CD14-positive monocyte (primary cell): ENCODE measurements at regions not wholly inside any gene's neighbourhood (a gene's known extent, or its start where the extent isn't known, plus 50 kb on each side); places are given as distances from the start of the nearest gene placed in this dataset.

Source experiments
- DNase-seq, 3 donors: peaks; one replicate each; pipeline ENCODE4 v3.0.0-alpha.2; 2011 to 2022
- H2AFZ ChIP-seq: 2 replicates; pipeline ENCODE4 v1.6.0; 2012; ENCODE audit warnings: mild to moderate bottlenecking, low read depth, low read length, inconsistent platforms; ENCODE audit not compliant: insufficient read depth, poor library complexity, severe bottlenecking
- H3K27ac ChIP-seq, 2 donors: 1 replicate in 1 of 2; 2 replicates in 1 of 2; pipeline ENCODE4 v1.5.1; 2012 to 2013; ENCODE audit warnings: low read length in 2 of 2, control low read depth in 1 of 2, inconsistent platforms in 1 of 2, low read depth in 1 of 2, mild to moderate bottlenecking in 1 of 2
- H3K27me3 ChIP-seq, 2 donors: one replicate each; pipeline versions ENCODE4 v1.6.0 to v1.6.1; 2011 to 2013; ENCODE audit warnings: low read length in 2 of 2; ENCODE audit not compliant: control insufficient read depth in 2 of 2, insufficient read depth in 2 of 2
- H3K36me3 ChIP-seq, 2 donors: replicated peaks in 1 of 2; 1 replicate in 1 of 2; 2 replicates in 1 of 2; pipeline versions ENCODE4 v1.5.1 to v1.6.1; 2012 to 2013; ENCODE audit warnings: low read length in 2 of 2, control low read depth in 1 of 2, inconsistent platforms in 1 of 2, mild to moderate bottlenecking in 1 of 2; ENCODE audit not compliant: insufficient read depth in 2 of 2, control insufficient read depth in 1 of 2
- H3K4me1 ChIP-seq, 2 donors: 1 replicate in 1 of 2; 2 replicates in 1 of 2; pipeline versions ENCODE4 v1.5.1 to v1.6.1; 2012 to 2013; ENCODE audit warnings: low read length in 2 of 2, control low read depth in 1 of 2, inconsistent platforms in 1 of 2, mild to moderate bottlenecking in 1 of 2, moderate library complexity in 1 of 2; ENCODE audit not compliant: insufficient read depth in 2 of 2, control insufficient read depth in 1 of 2
- H3K4me2 ChIP-seq: replicated peaks from 2 replicates; pipeline ENCODE3; 2012; ENCODE audit warnings: low read length, moderate library complexity, mild to moderate bottlenecking; ENCODE audit not compliant: poor library complexity, severe bottlenecking; ENCODE audit errors: extremely low read depth
- H3K4me3 ChIP-seq, 3 experiments: fragments of 200-600 bp in 1 of 3; sonication (generic) in 1 of 3; replicated peaks in 1 of 3; 1 replicate in 2 of 3; 2 replicates in 1 of 3; pipeline ENCODE4 v1.5.1; 2011 to 2013; ENCODE audit warnings: low read length in 3 of 3, mild to moderate bottlenecking in 3 of 3, control low read depth in 2 of 3, low read depth in 2 of 3, inconsistent platforms in 1 of 3, moderate library complexity in 1 of 3
- H3K79me2 ChIP-seq: 2 replicates; pipeline ENCODE4 v1.6.0; 2012; ENCODE audit warnings: mild to moderate bottlenecking, control low read depth, inconsistent platforms, low read length, moderate library complexity; ENCODE audit not compliant: insufficient read depth
- H3K9ac ChIP-seq: 2 replicates; pipeline ENCODE4 v1.6.0; 2017; ENCODE audit warnings: low read length, mild to moderate bottlenecking; ENCODE audit not compliant: insufficient read depth, poor library complexity, severe bottlenecking
- H3K9me3 ChIP-seq, 2 donors: replicated peaks in 1 of 2; 1 replicate in 1 of 2; 2 replicates in 1 of 2; pipeline versions ENCODE4 v1.5.1 to v1.6.1; 2012 to 2013; ENCODE audit warnings: low read length in 2 of 2, control low read depth in 1 of 2; ENCODE audit not compliant: control insufficient read depth in 1 of 2, insufficient read depth in 1 of 2
- H4K20me1 ChIP-seq: 2 replicates; pipeline ENCODE4 v1.6.0; 2012; ENCODE audit warnings: mild to moderate bottlenecking, low read length, control low read depth, moderate library complexity; ENCODE audit not compliant: insufficient read depth
- H3K27ac Mint-ChIP-seq, 7 donors: one replicate each; pipeline ENCODE4 v1.8.0; 2020; ENCODE audit warnings: mild to moderate bottlenecking in 7 of 7, mixed read lengths in 7 of 7, moderate library complexity in 6 of 7, inconsistent platforms in 2 of 7
- H3K27me3 Mint-ChIP-seq, 3 donors: one replicate each; pipeline ENCODE4 v1.8.0; 2021 to 2022; ENCODE audit warnings: low read depth in 3 of 3, mild to moderate bottlenecking in 3 of 3, mixed read lengths in 3 of 3, moderate library complexity in 3 of 3, inconsistent platforms in 1 of 3
- H3K36me3 Mint-ChIP-seq, 2 donors: one replicate each; pipeline ENCODE4 v1.8.0; 2020; ENCODE audit warnings: mixed read lengths in 2 of 2, inconsistent platforms in 1 of 2, mild to moderate bottlenecking in 1 of 2
- H3K4me1 Mint-ChIP-seq: one replicate; pipeline ENCODE4 v1.8.0; 2020; ENCODE audit warnings: mild to moderate bottlenecking, mixed read lengths
- H3K4me3 Mint-ChIP-seq, 2 donors: one replicate each; pipeline ENCODE4 v1.8.0; 2020; ENCODE audit warnings: mild to moderate bottlenecking in 2 of 2, mixed read lengths in 2 of 2, moderate library complexity in 1 of 2
- H3K9me3 Mint-ChIP-seq, 7 donors: one replicate each; pipeline ENCODE4 v1.8.0; 2020 to 2022; ENCODE audit warnings: mixed read lengths in 7 of 7, mild to moderate bottlenecking in 6 of 7, moderate library complexity in 6 of 7, inconsistent platforms in 2 of 7
- CTCF ChIP-seq: fragments of 200-600 bp; IDR thresholded peaks from one replicate; pipeline ENCODE4 v1.8.0; 2022; ENCODE audit warnings: antibody characterized with exemption, mild to moderate bottlenecking
- WGBS: methylation state at CpG from one replicate; pipeline ENCODE4 v1.1.5; 2013; ENCODE audit warnings: missing lambda C conversion rate; ENCODE audit not compliant: insufficient coverage; 5-methylcytosine and 5-hydroxymethylcytosine counted together
- intact Hi-C, 2 donors: fragments of 100-400 bp; cut with micrococcal nuclease; formaldehyde crosslinking; loops; one replicate each; pipeline versions ENCODE4 v1.15.0 to v1.15.1; 2023

GRCh38 chr14:87169362-87169761, 823.6 kb downstream of the GALC start:
- H2AFZ ChIP-seq = no peak overlapping the region
- no peaks in the 10 kb centered on the region for H3K4me1 ChIP-seq
- no peaks in the 10 kb centered on the region for H3K36me3 Mint-ChIP-seq
- no peak overlapping the region for H3K4me3 Mint-ChIP-seq
- TF ChIP-seq CTCF = no peak
- H3K27me3 ChIP-seq = no peaks in the 10 kb centered on the region
- H3K27ac ChIP-seq = no peak overlapping the region
- peaks cover 3 to 7% of the 10 kb centered on the region in 2 donors for H3K9me3 ChIP-seq
- peaks cover 0 to 8% (median 2%) of the 10 kb centered on the region in 7 donors for H3K9me3 Mint-ChIP-seq
- no peak overlapping the region for H3K9ac ChIP-seq
- intact Hi-C loops = no loop called here
- H3K27me3 Mint-ChIP-seq = no peaks in the 10 kb centered on the region
- no peaks in the 10 kb centered on the region for H4K20me1 ChIP-seq
- no peaks in the 10 kb centered on the region for H3K36me3 ChIP-seq
- no peaks in the 10 kb centered on the region for H3K4me1 Mint-ChIP-seq
- 80% methylated on average over 2 of the region's 2 CpGs for WGBS
- H3K4me3 ChIP-seq = no peak overlapping the region
- H3K4me2 ChIP-seq = no peak overlapping the region
- H3K27ac Mint-ChIP-seq = no peak overlapping the region
- DNase-seq = no peak
- H3K79me2 ChIP-seq = no peaks in the 10 kb centered on the region

- Histone ChIP-seq H3K4me2 (no peak overlapping the region), H2AFZ (no peak overlapping the region), H3K9me3 (peaks cover 4 to 11% of the 10 kb centered on the region in 2 donors), H3K79me2 (no peaks in the 10 kb centered on the region), H3K27ac (no peak overlapping the region), H3K4me3 (no peak overlapping the region), H3K36me3 (no peaks in the 10 kb centered on the region), H3K9ac (no peak overlapping the region), H3K4me1 (no peaks in the 10 kb centered on the region), H3K27me3 (no peaks in the 10 kb centered on the region), H4K20me1 (no peaks in the 10 kb centered on the region)
- Mint-ChIP-seq H3K9me3 (peaks cover 0 to 15% (median 3%) of the 10 kb centered on the region in 7 donors), H3K4me1 (no peaks in the 10 kb centered on the region), H3K27me3 (peaks cover 0 to 1% (median 1%) of the 10 kb centered on the region in 3 donors), H3K4me3 (no peak overlapping the region), H3K27ac (no peak overlapping the region), H3K36me3 (no peaks in the 10 kb centered on the region)
- intact Hi-C loops = no loop called here
- no peak for DNase-seq
- no CpG with 5 or more reads among the region's 4 CpGs for WGBS
- no peak for TF ChIP-seq CTCF
Observed at GRCh38 chr14:87161502-87161901, 831.5 kb downstream of the GALC start.
